ENCODE measurements at regions not wholly inside any gene's neighbourhood (a gene's known extent, or its start where the extent isn't known, plus 50 kb on each side); places are given as distances from the start of the nearest gene placed in this dataset.
A peak's percentile ranks its signal among the peaks of the same experiment; 100 is the strongest.

- DNase-seq (ENCODE audit: low spot score) (peak; percentile 4), FAIRE-seq (no peak)
These were observed 143.4 kb downstream of the WNT5A start for GRCh38 chr3:55343486-55344357.

DNA sequence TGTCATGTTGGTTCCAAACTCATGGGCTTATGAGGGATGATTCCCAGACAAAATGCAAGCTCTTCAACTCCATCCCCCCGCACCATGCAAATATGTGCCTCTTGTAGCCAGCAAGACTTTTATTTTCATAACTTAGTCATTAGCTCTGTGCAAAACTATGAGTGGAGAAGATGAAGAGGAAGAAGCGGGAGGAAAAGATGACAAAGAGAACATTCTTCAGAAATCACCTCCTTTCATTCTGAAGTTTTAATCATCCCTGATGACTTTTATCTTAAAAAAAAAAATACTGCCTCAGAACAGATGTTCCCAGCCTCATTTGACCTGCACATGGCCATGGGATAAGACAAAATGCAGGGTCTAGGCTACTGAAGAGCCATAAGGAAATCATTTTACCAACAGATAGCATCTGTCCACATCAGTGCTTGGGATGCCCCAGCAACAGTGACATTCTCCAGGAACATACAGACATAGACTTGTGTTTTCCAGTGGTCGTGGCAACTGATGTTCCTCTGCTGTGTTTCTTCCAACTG is 145.5 kb downstream of the WNT5A start:
- no peak for FAIRE-seq
- DNase-seq (ENCODE audit: low spot score), result no peak

- FAIRE-seq (no peak), DNase-seq (ENCODE audit: low spot score) (no peak)
These were observed 147.3 kb downstream of the WNT5A start for GRCh38 chr3:55339819-55340218.

DNA sequence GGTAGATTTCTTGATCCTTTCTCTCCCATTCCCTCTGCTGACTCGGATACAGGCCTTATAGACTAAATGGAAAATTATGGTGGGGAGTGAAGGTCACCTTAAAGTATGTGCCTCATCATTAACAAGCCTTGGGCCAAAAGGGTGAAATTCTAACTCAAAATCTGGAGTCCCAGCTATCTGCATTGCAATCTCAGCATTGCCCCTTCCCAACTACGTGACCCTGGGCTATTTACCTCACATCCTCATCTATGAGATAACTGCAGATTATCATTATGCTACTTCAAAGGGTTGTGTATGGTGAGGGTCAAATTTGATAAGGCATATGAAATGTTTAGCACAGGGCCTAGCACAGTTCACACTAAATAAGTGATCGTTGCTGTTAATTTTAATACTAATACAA is 147.7 kb downstream of the WNT5A start:
- FAIRE-seq (no peak), DNase-seq (ENCODE audit: low spot score) (no peak)

DNA sequence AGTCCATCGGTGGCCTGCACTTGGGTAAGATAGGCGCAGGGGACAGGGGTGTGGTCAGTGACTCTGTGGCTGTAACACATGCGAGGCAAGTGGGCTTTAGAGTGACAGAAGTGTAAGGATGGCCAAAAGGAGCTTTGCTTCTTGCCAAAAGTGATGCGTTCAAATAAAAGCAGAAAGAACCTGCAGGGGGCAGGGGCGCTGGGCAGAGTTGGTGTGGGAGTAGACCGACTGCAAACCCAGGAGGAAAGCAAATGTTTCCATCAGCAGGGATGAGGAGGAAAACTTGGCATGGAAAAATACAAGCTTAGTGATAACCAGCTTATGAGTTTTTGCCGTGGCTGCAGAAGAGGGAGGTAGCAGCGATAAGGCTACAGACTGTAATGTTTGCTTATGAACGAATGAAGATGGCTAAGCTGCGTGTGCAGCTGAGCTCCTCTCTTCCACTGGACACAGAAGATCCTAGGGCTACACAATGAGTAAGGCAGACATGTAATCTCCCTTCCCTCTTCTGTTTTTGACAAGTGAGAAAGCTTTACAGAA is 149.4 kb downstream of the WNT5A start:
- no peak for FAIRE-seq

DNA sequence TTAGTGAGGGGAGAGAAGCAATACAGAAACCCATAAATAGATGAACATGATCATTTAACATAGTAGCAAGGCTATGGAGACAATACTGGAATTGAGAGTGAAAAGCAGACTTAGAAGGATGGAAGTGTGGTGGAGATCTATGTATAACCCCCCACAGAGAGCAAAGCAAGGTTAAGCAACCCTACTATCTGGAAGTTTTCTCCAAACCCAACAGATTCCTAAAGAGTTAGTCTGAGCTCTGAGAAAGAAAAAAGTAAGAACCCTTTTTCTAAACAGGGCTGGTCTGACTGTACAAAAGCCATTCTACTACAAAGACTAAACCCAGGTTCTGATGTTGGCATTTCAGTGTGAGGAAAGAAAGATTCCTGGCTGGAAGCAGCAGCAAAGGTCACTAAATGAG is 153.2 kb downstream of the WNT5A start:
- DNase-seq (ENCODE audit: low spot score), result no peak
- FAIRE-seq, result no peak

More for the DNA sequence above, 149.4 kb downstream of the WNT5A start:
- no peak for DNase-seq (ENCODE audit: low spot score)

DNA sequence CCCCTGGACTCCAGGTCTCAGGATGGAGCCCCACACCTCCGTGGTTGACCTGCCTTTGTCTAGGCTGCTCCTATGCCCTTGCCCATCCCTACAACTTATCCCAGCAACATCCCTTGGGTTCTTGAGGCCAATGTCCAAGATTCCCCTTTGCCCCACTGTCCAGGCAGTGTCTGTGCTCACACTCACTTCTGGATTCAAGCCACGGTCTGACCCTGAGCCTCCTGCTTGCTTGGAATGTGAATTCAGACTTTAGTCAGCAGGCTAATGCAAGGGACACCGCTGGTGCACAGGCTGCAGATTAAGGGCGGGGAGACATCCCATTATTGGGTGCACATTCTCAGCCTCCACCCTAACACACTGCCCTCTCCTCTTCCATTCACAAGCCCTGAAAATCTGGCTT is 154.1 kb downstream of the WNT5A start:
- DNase-seq (ENCODE audit: low spot score), result no peak
- FAIRE-seq, result no peak

DNA sequence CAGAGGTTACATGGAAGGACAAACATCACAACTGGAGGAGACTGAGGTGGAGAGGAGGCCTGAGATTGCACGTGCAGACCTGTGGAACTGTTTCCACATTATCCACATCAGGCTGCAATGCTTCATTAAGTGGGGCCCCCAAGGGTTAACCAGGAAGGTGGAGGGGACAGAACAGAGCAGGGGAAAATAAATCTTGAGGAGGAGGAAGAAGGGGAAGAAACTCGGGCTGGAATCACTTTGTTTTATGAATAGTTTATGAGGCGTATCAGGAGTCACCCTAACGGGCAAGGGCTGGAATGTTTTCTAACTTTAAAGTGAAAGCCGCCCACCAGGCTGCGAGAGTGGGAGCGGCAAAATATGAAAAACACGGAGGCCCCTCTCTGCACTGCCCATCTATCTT is 154.9 kb downstream of the WNT5A start:
- no peak for DNase-seq (ENCODE audit: low spot score)

GRCh38 chr3:55331524-55331923 is 155.6 kb downstream of the WNT5A start:
- DNase-seq (ENCODE audit: low spot score) (no peak), FAIRE-seq (no peak)

More for the DNA sequence above, 154.9 kb downstream of the WNT5A start:
- FAIRE-seq, result no peak

GRCh38 chr3:55330756-55331155 is 156.3 kb downstream of the WNT5A start:
- no peak for FAIRE-seq

GRCh38 chr3:55330355-55330754 is 156.8 kb downstream of the WNT5A start:
- DNase-seq (ENCODE audit: low spot score) (peak; percentile 96), FAIRE-seq (peak; percentile 94)

More at GRCh38 chr3:55330756-55331155, 156.3 kb downstream of the WNT5A start:
- no peak for DNase-seq (ENCODE audit: low spot score)

- FAIRE-seq, result no peak
- peak; percentile 79 for DNase-seq (ENCODE audit: low spot score)
These were observed 157.3 kb downstream of the WNT5A start for GRCh38 chr3:55329849-55330248.

GRCh38 chr3:55327131-55327920 is 159.8 kb downstream of the WNT5A start:
- FAIRE-seq, result no peak
- DNase-seq (ENCODE audit: low spot score), result peak; percentile 33

- DNase-seq (ENCODE audit: low spot score), result no peak
- FAIRE-seq, result no peak
These were observed 164.5 kb downstream of the WNT5A start for GRCh38 chr3:55322638-55323037.

DNA sequence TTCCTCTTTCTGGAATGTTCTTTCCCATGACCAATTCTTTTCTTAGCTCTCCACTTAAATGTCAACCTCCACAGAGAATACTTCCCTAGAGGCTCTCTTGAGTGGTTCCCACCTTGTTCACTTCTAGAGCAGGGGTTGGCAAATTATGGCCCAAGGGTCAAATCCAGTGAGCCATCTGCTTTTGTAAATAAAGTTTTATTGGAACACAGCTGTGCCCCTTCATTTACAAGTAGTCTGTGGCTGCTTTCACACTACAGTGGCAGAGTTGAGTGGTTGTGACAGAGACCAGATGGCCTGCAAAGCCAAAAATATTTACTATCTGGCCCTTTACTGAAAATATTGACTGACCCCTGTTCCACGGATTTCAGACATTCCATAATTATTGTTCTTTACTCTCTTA is 166.2 kb downstream of the WNT5A start:
- no peak for DNase-seq (ENCODE audit: low spot score)
- no peak for FAIRE-seq

GRCh38 chr3:55315396-55315795 is 171.7 kb downstream of the WNT5A start:
- DNase-seq (ENCODE audit: low spot score), result no peak
- FAIRE-seq, result no peak

- FAIRE-seq (no peak), DNase-seq (ENCODE audit: low spot score) (no peak)
These were observed 173.4 kb downstream of the WNT5A start for GRCh38 chr3:55313666-55314065.

DNA sequence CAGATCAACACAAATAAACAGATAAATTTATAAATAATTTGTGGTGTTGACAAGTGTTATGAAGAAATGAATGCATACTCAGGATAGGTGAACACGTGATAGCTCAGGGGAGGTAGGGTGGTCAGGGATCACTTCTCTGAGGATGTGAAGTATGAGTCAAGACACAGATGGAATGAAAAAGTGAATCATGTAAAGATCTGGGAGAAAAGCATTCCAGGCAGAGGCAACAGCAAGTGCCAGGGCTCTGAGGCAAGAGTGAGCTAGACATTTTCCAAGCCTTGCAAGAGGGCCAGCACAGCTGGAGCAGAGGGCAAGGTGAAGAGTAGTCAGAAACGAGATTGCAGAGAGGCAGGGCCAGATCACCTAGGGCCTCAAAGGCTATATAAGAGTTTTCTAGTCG is 177.8 kb downstream of the WNT5A start:
- DNase-seq (ENCODE audit: low spot score) (peak; percentile 38), FAIRE-seq (no peak)

DNA sequence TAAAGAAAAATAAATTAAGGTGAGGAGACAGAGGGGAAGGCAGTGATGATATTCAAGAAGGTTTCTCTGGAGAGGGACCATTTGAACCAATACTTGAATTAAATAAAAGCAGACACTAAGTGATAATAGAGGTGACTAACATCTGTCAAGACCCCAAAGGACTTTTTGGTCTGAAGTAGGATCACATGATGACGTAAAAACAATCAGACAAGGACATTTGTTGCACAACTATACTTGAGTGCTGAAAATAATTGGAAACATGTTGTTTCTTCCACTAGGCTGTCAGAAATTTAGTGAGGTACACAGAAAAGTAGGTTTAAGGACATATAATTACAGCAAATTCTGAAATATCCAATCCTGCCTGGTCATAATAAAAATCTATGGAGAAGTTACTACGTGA is 179.5 kb downstream of the WNT5A start:
- no peak for FAIRE-seq
- no peak for DNase-seq (ENCODE audit: low spot score)

GRCh38 chr3:55305696-55306485 is 181.2 kb downstream of the WNT5A start:
- DNase-seq (ENCODE audit: low spot score) (no peak), FAIRE-seq (no peak)

GRCh38 chr3:55300701-55301100 is 186.4 kb downstream of the WNT5A start:
- DNase-seq (ENCODE audit: low spot score) (no peak), FAIRE-seq (no peak)

Data from RCC 7860 (cell line).